ENCODE measurements at regions not wholly inside any gene's neighbourhood (a gene's known extent, or its start where the extent isn't known, plus 50 kb on each side); places are given as distances from the start of the nearest gene placed in this dataset.

DNA sequence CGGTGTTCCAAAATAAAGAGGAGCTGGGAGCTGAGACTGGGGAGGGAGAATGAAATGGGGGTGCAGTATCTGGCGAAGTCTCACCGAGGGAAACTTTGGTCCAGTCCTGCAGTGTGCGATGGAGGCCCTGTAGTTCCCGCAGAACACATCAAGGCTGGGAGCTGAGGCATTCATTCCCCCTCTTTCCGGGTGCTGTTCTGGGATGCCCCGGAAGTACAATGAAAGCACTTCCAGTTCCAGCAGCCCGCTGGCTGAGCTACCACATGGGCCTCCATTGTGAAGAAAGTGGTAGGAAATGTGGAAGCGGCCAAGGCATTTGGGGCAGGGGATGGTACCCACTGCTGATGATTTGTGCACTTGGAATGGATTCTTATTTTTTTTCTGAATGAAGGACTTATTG, 560.7 kb downstream of the GLRX3 start:
- Histone ChIP-seq H3K27ac (ENCODE audit: low read depth, low read length) (no peak overlapping the region), H3K4me3 (ENCODE audit: low read length in 2 of 2) (no peak overlapping the region), H3K36me3 (ENCODE audit: insufficient read depth, low read length) (no peaks in the 10 kb centered on the region), H3K9me3 (ENCODE audit: control insufficient read depth in 1 of 2, low read length in 2 of 2) (no peaks in the 10 kb centered on the region), H3K4me1 (ENCODE audit: insufficient read depth, low read length) (no peaks in the 10 kb centered on the region), H3K27me3 (ENCODE audit: insufficient read depth, low read length) (no peaks in the 10 kb centered on the region)
- Mint-ChIP-seq H3K4me1 (no peaks in the 10 kb centered on the region), H3K27ac (no peak overlapping the region), H3K36me3 (no peaks in the 10 kb centered on the region), H3K27me3 (peaks cover 0 to 1% of the 10 kb centered on the region in 2 donors), H3K4me3 (no peak overlapping the region), H3K9me3 (peaks cover 0 to 3% (median 0%) of the 10 kb centered on the region in 8 donors)
- ChIA-PET CTCF (ENCODE audit: partially characterized antibody) (no interaction called here), POLR2A (ENCODE audit: partially characterized antibody) (no interaction called here)
- DNase-seq: no peak
- intact Hi-C loops (cut with micrococcal nuclease): no loop called here

DNA sequence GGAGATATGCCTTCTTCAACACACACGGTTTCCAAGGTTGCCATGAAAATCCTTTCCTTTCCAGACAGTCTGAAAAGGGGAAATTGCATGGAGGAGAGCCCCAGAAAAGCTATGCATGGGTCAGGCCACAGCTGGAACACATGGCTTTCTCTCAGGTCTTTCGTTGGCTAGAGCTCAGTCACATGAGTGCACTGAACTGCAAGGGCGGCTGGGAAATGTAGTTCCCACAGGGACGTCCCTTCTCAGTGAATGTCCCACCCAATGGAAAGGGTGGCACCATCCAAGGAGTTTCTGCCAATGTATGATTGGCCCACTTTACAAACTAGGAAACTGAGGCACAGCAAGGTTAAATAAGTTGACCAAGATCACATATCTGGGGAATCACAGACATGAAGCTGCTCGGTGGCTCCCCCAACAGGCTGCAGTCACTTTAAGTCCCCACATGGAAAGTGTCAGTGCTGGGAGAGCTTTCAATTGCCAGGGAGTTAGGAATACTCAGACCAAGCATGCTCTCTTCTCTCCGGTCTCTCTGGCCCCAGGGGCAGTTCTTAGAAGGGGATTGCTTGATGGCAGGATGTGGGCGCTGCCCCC, 571.3 kb downstream of the GLRX3 start:
- Mint-ChIP-seq H3K27me3 (peaks cover 0 to 1% of the 10 kb centered on the region in 2 donors), H3K4me3 (no peak overlapping the region), H3K4me1 (peaks cover 0 to 3% (median 0%) of the 10 kb centered on the region in 4 donors), H3K36me3 (no peaks in the 10 kb centered on the region), H3K9me3 (peaks cover 0 to 5% (median 0%) of the 10 kb centered on the region in 8 donors), H3K27ac (no peak overlapping the region)
- H3K36me3 ChIP-seq (ENCODE audit: insufficient read depth, low read length): no peaks in the 10 kb centered on the region
- no peak overlapping the region for H3K4me3 ChIP-seq (ENCODE audit: low read length in 2 of 2)
- CTCF ChIA-PET (ENCODE audit: partially characterized antibody): no interaction called here
- H3K27ac ChIP-seq (ENCODE audit: low read depth, low read length): no peak overlapping the region
- POLR2A ChIA-PET (ENCODE audit: partially characterized antibody): no interaction called here
- no peak for DNase-seq
- H3K9me3 ChIP-seq (ENCODE audit: control insufficient read depth in 1 of 2, low read length in 2 of 2): no peaks in the 10 kb centered on the region
- H3K4me1 ChIP-seq (ENCODE audit: insufficient read depth, low read length): no peaks in the 10 kb centered on the region
- intact Hi-C loops (cut with micrococcal nuclease): no loop called here
- no peaks in the 10 kb centered on the region for H3K27me3 ChIP-seq (ENCODE audit: insufficient read depth, low read length)

DNA sequence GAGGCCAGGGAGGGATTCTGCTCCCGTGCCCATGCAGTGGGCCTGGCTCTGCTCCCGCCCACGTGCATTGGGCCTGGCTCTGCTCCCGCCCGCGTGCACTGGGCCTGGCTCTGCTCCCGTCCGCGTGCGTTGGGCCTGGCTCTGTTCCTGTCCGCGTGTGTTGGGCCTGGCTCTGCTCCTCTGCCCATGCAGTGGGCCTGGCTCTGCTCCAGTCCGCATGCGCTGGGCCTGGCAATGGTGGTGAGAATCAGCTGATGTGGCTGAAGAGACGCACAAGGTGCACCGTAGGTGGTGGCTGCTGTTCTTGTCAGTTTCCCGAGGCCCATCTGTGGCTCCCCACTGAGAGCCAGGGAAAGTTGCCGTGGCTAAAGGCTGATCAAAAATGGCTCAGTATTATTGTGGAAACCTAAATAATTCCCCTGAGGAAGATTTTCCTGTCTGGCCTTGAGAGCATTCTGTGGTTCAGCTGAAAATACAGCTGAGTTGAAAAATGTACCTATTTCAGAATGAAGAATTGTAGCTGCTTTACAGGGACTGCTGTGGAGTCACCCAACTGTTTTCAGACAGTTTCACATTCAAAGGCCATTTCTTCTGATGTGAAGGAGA, 572.4 kb downstream of the GLRX3 start:
- no peak overlapping the region for H3K4me3 Mint-ChIP-seq
- DNase-seq: no peak
- no peaks in the 10 kb centered on the region for H3K36me3 Mint-ChIP-seq
- ChIA-PET POLR2A (ENCODE audit: partially characterized antibody) (no interaction called here), CTCF (ENCODE audit: partially characterized antibody) (no interaction called here)
- no peaks in the 10 kb centered on the region for H3K4me1 ChIP-seq (ENCODE audit: insufficient read depth, low read length)
- peaks cover 0 to 9% (median 0%) of the 10 kb centered on the region in 8 donors for H3K9me3 Mint-ChIP-seq
- H3K27me3 Mint-ChIP-seq: peaks cover 0 to 1% of the 10 kb centered on the region in 2 donors
- H3K27ac Mint-ChIP-seq: no peak overlapping the region
- no peaks in the 10 kb centered on the region for H3K27me3 ChIP-seq (ENCODE audit: insufficient read depth, low read length)
- peaks cover 0 to 3% (median 0%) of the 10 kb centered on the region in 4 donors for H3K4me1 Mint-ChIP-seq
- no peak overlapping the region for H3K27ac ChIP-seq (ENCODE audit: low read depth, low read length)
- intact Hi-C loops (cut with micrococcal nuclease): no loop called here
- no peak overlapping the region for H3K4me3 ChIP-seq (ENCODE audit: low read length in 2 of 2)
- no peaks in the 10 kb centered on the region for H3K9me3 ChIP-seq (ENCODE audit: control insufficient read depth in 1 of 2, low read length in 2 of 2)
- H3K36me3 ChIP-seq (ENCODE audit: insufficient read depth, low read length): no peaks in the 10 kb centered on the region

DNA sequence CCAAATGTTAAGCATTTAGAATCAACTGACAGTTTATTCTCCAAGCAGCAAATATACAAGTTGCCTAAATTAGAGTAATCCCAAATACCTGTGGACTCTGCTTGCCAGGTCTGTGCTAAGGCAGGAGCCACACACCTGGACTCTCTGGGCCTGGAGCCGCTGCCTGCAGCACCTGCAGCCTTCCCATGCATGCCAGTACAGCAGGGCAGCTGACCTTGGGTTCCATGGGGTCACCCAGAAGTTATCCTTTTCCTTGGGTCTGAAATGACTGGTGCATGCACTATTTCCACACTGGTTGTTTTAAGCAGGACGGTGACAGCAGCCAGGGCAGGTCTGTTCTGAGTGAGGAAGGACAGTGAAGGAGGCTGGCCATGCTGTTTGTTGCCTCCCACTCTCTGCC, 573.2 kb downstream of the GLRX3 start:
- Mint-ChIP-seq H3K4me3 (no peak overlapping the region), H3K36me3 (no peaks in the 10 kb centered on the region), H3K9me3 (peaks cover 0 to 9% (median 0%) of the 10 kb centered on the region in 8 donors), H3K4me1 (peaks cover 0 to 3% (median 0%) of the 10 kb centered on the region in 4 donors), H3K27ac (no peak overlapping the region), H3K27me3 (peaks cover 0 to 1% of the 10 kb centered on the region in 2 donors)
- Histone ChIP-seq H3K4me1 (ENCODE audit: insufficient read depth, low read length) (no peaks in the 10 kb centered on the region), H3K27ac (ENCODE audit: low read depth, low read length) (no peak overlapping the region), H3K9me3 (ENCODE audit: control insufficient read depth in 1 of 2, low read length in 2 of 2) (no peaks in the 10 kb centered on the region), H3K4me3 (ENCODE audit: low read length in 2 of 2) (no peak overlapping the region), H3K27me3 (ENCODE audit: insufficient read depth, low read length) (no peaks in the 10 kb centered on the region), H3K36me3 (ENCODE audit: insufficient read depth, low read length) (no peaks in the 10 kb centered on the region)
- ChIA-PET POLR2A (ENCODE audit: partially characterized antibody) (no interaction called here), CTCF (ENCODE audit: partially characterized antibody) (no interaction called here)
- intact Hi-C loops (cut with micrococcal nuclease): no loop called here
- DNase-seq: no peak

DNA sequence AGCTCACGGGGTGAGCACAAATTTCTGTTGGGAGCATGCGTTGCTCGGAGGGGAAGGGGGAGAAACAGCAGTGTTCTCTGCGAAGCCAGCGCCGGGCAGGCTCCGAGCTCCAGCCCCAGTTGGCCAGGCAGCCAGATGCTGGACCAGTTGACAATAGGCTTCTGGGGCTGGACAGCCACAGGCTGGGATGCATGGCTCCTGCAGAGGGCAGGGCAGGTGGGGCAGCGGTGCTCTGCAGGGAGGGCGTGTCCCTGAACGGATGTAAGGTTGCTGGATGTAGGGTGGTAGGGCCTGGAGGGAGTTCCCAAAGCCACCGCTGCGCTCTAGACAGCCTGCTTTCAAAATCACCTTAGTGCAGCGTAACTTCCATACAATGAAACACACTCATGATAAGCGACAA, 574.9 kb downstream of the GLRX3 start:
- no peaks in the 10 kb centered on the region for H3K36me3 ChIP-seq (ENCODE audit: insufficient read depth, low read length)
- intact Hi-C loops (cut with micrococcal nuclease): no loop called here
- H3K27me3 ChIP-seq (ENCODE audit: insufficient read depth, low read length): no peaks in the 10 kb centered on the region
- Mint-ChIP-seq H3K4me1 (peaks cover 0 to 3% (median 0%) of the 10 kb centered on the region in 4 donors), H3K36me3 (no peaks in the 10 kb centered on the region), H3K27me3 (peaks cover 0 to 1% of the 10 kb centered on the region in 2 donors), H3K27ac (no peak overlapping the region), H3K9me3 (peaks cover 0 to 9% (median 0%) of the 10 kb centered on the region in 8 donors), H3K4me3 (peak overlapping the region in 1 of 8 donors; percentile 9)
- POLR2A ChIA-PET (ENCODE audit: partially characterized antibody): no interaction called here
- no peaks in the 10 kb centered on the region for H3K9me3 ChIP-seq (ENCODE audit: control insufficient read depth in 1 of 2, low read length in 2 of 2)
- no peak for DNase-seq
- CTCF ChIA-PET (ENCODE audit: partially characterized antibody): no interaction called here
- no peaks in the 10 kb centered on the region for H3K4me1 ChIP-seq (ENCODE audit: insufficient read depth, low read length)
- no peak overlapping the region for H3K27ac ChIP-seq (ENCODE audit: low read depth, low read length)
- H3K4me3 ChIP-seq (ENCODE audit: low read length in 2 of 2): no peak overlapping the region

DNA sequence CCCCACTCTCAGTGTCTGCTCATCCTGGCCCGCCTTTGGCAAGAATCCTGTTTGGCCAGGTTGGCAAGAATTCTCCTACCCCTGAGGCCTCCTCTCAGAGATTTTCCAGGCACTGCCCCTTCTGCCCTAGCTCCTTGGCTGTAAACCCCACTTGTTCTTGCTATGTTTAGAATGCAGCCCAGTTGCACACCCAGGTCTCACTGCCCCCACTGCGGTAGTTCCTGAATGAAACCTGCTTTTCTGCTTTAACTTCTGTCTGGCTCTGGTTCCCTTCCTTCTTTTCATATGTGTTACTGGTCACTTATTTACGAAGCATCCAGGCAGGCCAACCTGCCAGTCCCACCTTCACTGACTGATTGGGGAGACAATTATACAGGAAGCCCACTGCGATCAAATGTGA, 576.9 kb downstream of the GLRX3 start:
- Mint-ChIP-seq H3K36me3 (no peaks in the 10 kb centered on the region), H3K27me3 (no peaks in the 10 kb centered on the region), H3K9me3 (peaks cover 0 to 9% (median 0%) of the 10 kb centered on the region in 8 donors), H3K4me3 (no peak overlapping the region), H3K27ac (no peak overlapping the region), H3K4me1 (peaks cover 0 to 3% (median 0%) of the 10 kb centered on the region in 4 donors)
- Histone ChIP-seq H3K4me1 (ENCODE audit: insufficient read depth, low read length) (no peaks in the 10 kb centered on the region), H3K27ac (ENCODE audit: low read depth, low read length) (no peak overlapping the region), H3K9me3 (ENCODE audit: control insufficient read depth in 1 of 2, low read length in 2 of 2) (no peaks in the 10 kb centered on the region), H3K36me3 (ENCODE audit: insufficient read depth, low read length) (no peaks in the 10 kb centered on the region), H3K4me3 (ENCODE audit: low read length in 2 of 2) (no peak overlapping the region), H3K27me3 (ENCODE audit: insufficient read depth, low read length) (no peaks in the 10 kb centered on the region)
- ChIA-PET CTCF (ENCODE audit: partially characterized antibody) (no interaction called here), POLR2A (ENCODE audit: partially characterized antibody) (no interaction called here)
- intact Hi-C loops (cut with micrococcal nuclease): no loop called here
- no peak for DNase-seq

DNA sequence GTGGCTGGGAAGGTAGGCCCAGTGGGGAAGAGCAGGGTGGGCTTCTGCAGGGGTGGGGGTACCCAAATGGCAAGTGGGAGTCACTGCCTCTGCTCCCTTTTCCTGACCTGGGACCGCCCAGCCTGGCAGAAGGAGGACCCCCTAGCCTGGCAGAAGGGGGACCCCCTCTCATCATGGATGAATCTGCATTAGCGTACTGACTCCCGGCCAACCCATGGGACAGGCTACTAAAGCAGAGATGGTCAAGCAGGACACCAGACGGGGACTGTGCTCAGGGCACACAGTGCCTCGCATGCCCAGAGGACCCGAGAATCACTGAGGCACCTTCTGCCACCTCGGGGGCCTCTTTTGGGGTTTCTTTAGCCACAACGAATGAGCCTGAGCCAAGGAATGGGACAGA, 577.5 kb downstream of the GLRX3 start:
- intact Hi-C loops (cut with micrococcal nuclease): no loop called here
- H3K27ac Mint-ChIP-seq: no peak overlapping the region
- no peaks in the 10 kb centered on the region for H3K27me3 Mint-ChIP-seq
- ChIA-PET POLR2A (ENCODE audit: partially characterized antibody) (no interaction called here), CTCF (ENCODE audit: partially characterized antibody) (no interaction called here)
- H3K27ac ChIP-seq (ENCODE audit: low read depth, low read length): no peak overlapping the region
- H3K27me3 ChIP-seq (ENCODE audit: insufficient read depth, low read length): no peaks in the 10 kb centered on the region
- no peaks in the 10 kb centered on the region for H3K9me3 ChIP-seq (ENCODE audit: control insufficient read depth in 1 of 2, low read length in 2 of 2)
- no peak overlapping the region for H3K4me3 Mint-ChIP-seq
- no peak overlapping the region for H3K4me3 ChIP-seq (ENCODE audit: low read length in 2 of 2)
- no peaks in the 10 kb centered on the region for H3K36me3 ChIP-seq (ENCODE audit: insufficient read depth, low read length)
- no peaks in the 10 kb centered on the region for H3K36me3 Mint-ChIP-seq
- no peaks in the 10 kb centered on the region for H3K4me1 ChIP-seq (ENCODE audit: insufficient read depth, low read length)
- H3K9me3 Mint-ChIP-seq: peaks cover 0 to 9% (median 0%) of the 10 kb centered on the region in 8 donors
- no peak for DNase-seq
- peaks cover 0 to 3% (median 0%) of the 10 kb centered on the region in 4 donors for H3K4me1 Mint-ChIP-seq

All from CD4-positive, alpha-beta memory T cell (primary cell).